ENCODE measurements at regions not wholly inside any gene's neighbourhood (a gene's known extent, or its start where the extent isn't known, plus 50 kb on each side); places are given as distances from the start of the nearest gene placed in this dataset.

DNA sequence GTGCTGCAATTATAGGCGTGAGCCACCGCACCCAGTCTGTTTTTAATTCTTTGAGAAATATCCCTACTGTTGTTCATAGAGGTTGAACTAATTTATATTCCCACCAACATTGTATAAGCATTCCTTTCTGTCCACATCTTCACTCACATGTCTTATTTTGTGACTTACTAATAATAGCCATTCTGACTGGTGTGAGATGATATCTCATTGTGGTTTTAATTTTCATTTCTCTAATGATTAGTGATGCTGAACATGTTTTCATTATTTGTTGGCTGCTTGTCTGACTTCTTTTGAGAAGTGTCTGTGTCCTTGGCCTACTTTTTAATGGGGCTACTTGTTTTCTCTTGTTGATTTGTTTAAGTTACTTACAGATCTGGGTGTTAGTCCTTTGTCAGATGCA is 310.9 kb upstream of the MAOA start:
- TF ChIP-seq EZH2 (IDR thresholded peaks at IDR 0.05) (no peak), FOXP2 (optimal IDR thresholded peaks at IDR 0.05; ENCODE audit: control extremely low read depth, extremely low read length, insufficient read depth) (no peak), POLR2AphosphoS5 (IDR thresholded peaks at IDR 0.05; ENCODE audit: borderline replicate concordance, low read depth, low read length) (no peak)
- H3K9ac ChIP-seq (ENCODE audit: insufficient read length) = no peak overlapping the region
- no peak overlapping the region for H3K4me3 ChIP-seq
- no peaks in the 10 kb centered on the region for H3K36me3 ChIP-seq (ENCODE audit: insufficient read depth, low read length)
- no peak overlapping the region for H3K27ac ChIP-seq
- H3K9me3 ChIP-seq (ENCODE audit: low read depth, low read length) = no peaks in the 10 kb centered on the region
- DNase-seq (ENCODE audit: low read depth, low spot score) = no peak

DNA sequence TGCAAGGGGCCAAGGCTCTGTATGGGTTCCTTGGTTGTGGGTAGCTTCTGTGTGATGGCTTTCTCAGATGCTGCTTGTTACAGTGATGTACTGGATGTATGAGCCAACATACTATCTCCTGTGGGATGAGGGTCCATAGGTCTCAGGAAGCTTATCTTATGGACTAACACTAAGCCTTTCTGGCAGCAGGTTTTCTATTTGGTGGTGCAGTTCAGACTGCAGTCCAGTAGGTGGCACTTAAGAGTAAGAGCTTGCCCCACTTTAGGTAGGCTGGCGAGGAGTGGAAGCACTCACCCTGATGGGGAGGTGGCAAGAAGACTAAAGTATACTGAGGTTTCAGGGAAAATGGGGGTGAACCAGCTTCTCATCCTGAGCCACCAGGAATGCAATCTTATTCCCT is 306.7 kb upstream of the MAOA start:
- Histone ChIP-seq H3K27ac (no peak overlapping the region), H3K36me3 (ENCODE audit: insufficient read depth, low read length) (no peaks in the 10 kb centered on the region), H3K4me3 (no peak overlapping the region), H3K9ac (ENCODE audit: insufficient read length) (no peak overlapping the region), H3K9me3 (ENCODE audit: low read depth, low read length) (no peaks in the 10 kb centered on the region)
- TF ChIP-seq EZH2 (IDR thresholded peaks at IDR 0.05) (no peak), POLR2AphosphoS5 (IDR thresholded peaks at IDR 0.05; ENCODE audit: borderline replicate concordance, low read depth, low read length) (no peak), FOXP2 (optimal IDR thresholded peaks at IDR 0.05; ENCODE audit: control extremely low read depth, extremely low read length, insufficient read depth) (no peak)
- no peak for DNase-seq (ENCODE audit: low read depth, low spot score)

DNA sequence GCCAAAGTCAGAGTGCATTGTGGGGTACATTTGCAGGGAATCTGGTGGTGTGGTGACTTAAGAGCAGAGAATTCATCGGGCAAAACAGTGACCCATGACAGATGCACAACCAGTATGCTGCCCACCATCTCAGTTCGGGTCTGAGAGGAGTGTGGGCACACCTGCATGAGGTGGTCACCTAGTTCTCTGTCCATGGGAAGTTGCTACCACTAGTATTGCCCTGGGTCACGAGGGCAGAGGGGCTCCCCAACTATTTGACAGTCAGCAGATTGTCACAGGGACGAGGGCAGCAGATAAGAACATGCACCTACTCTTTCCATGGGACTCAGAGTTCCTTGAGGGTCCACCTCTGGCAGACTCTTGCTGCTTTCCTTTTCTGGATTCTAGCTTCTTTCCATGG is 305.2 kb upstream of the MAOA start:
- Histone ChIP-seq H3K4me3 (no peak overlapping the region), H3K36me3 (ENCODE audit: insufficient read depth, low read length) (no peaks in the 10 kb centered on the region), H3K27ac (no peak overlapping the region), H3K9ac (ENCODE audit: insufficient read length) (no peak overlapping the region), H3K9me3 (ENCODE audit: low read depth, low read length) (no peaks in the 10 kb centered on the region)
- TF ChIP-seq FOXP2 (optimal IDR thresholded peaks at IDR 0.05; ENCODE audit: control extremely low read depth, extremely low read length, insufficient read depth) = no peak
- TF ChIP-seq EZH2 (IDR thresholded peaks at IDR 0.05) = no peak
- TF ChIP-seq POLR2AphosphoS5 (IDR thresholded peaks at IDR 0.05; ENCODE audit: borderline replicate concordance, low read depth, low read length) = no peak
- no peak for DNase-seq (ENCODE audit: low read depth, low spot score)

DNA sequence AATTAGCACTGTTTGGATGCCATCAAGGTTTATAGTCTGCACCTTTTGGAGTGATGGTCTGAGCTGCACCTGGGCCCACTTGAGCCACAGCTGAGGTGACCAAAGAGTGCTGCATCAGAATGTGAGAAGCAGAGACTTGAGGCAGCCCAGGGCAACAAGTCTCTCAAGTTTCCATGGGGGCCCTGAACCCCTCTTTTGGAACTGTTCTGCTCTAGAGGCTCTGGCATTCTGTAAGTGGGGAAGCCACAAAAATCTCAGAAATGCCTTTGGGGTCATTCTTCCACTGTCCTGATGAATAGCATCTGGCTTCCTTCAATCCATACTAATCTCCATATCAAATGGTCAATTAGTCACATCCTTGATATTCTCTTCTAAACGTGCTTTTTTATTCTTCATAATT is 298.4 kb upstream of the MAOA start:
- no peak overlapping the region for H3K4me3 ChIP-seq
- no peaks in the 10 kb centered on the region for H3K36me3 ChIP-seq (ENCODE audit: insufficient read depth, low read length)
- H3K27ac ChIP-seq = no peak overlapping the region
- H3K9ac ChIP-seq (ENCODE audit: insufficient read length) = no peak overlapping the region
- TF ChIP-seq FOXP2 (optimal IDR thresholded peaks at IDR 0.05; ENCODE audit: control extremely low read depth, extremely low read length, insufficient read depth) (no peak), POLR2AphosphoS5 (IDR thresholded peaks at IDR 0.05; ENCODE audit: borderline replicate concordance, low read depth, low read length) (no peak), EZH2 (IDR thresholded peaks at IDR 0.05) (no peak)
- DNase-seq (ENCODE audit: low read depth, low spot score) = no peak
- H3K9me3 ChIP-seq (ENCODE audit: low read depth, low read length) = no peaks in the 10 kb centered on the region

DNA sequence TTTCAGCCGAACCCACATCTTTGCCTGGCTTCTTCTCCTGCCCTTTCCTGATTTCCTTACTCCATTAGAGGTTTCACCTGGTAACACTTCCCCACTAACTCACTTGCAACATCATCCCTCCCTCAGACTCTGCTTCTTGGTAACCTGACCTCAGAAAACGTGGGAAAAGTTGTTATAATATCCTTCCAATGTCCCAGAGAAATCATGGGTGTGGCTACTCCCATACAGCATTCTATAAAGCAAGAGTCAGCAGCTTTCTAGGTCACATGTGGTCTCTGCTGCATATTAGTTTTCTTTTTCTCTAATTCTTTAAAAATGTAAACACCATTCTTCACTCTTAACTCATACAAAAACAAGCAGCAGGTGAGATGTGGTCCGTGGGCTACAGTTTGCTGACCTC is 283.1 kb upstream of the MAOA start:
- Histone ChIP-seq H3K9me3 (ENCODE audit: low read depth, low read length) (no peaks in the 10 kb centered on the region), H3K4me3 (no peak overlapping the region), H3K9ac (ENCODE audit: insufficient read length) (no peak overlapping the region), H3K36me3 (ENCODE audit: insufficient read depth, low read length) (no peaks in the 10 kb centered on the region), H3K27ac (no peak overlapping the region)
- TF ChIP-seq POLR2AphosphoS5 (IDR thresholded peaks at IDR 0.05; ENCODE audit: borderline replicate concordance, low read depth, low read length) (no peak), EZH2 (IDR thresholded peaks at IDR 0.05) (no peak), FOXP2 (optimal IDR thresholded peaks at IDR 0.05; ENCODE audit: control extremely low read depth, extremely low read length, insufficient read depth) (no peak)
- no peak for DNase-seq (ENCODE audit: low read depth, low spot score)

DNA sequence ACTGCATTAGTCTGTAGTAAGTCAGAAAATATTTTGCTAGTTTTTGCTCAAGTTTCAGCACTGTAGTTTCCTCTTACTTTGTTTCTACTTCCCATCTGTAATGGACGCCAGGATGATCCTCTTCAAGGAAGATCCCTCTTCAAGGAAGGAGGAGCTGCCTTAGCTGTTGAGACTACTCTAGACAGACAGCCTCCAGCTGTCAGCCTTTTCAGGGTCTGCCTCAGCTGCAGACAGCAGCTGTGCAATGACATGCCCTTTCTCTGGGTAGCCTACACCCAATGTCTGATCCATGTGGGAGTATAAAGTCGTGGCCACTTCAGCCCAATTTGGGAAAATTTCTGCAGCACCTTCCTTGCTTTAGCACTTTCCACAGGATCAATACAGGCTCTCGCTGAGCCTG is 281.0 kb upstream of the MAOA start:
- Histone ChIP-seq H3K9me3 (ENCODE audit: low read depth, low read length) (no peaks in the 10 kb centered on the region), H3K36me3 (ENCODE audit: insufficient read depth, low read length) (no peaks in the 10 kb centered on the region), H3K4me3 (no peak overlapping the region), H3K9ac (ENCODE audit: insufficient read length) (no peak overlapping the region), H3K27ac (no peak overlapping the region)
- TF ChIP-seq POLR2AphosphoS5 (IDR thresholded peaks at IDR 0.05; ENCODE audit: borderline replicate concordance, low read depth, low read length) (no peak), FOXP2 (optimal IDR thresholded peaks at IDR 0.05; ENCODE audit: control extremely low read depth, extremely low read length, insufficient read depth) (no peak), EZH2 (IDR thresholded peaks at IDR 0.05) (no peak)
- no peak for DNase-seq (ENCODE audit: low read depth, low spot score)

DNA sequence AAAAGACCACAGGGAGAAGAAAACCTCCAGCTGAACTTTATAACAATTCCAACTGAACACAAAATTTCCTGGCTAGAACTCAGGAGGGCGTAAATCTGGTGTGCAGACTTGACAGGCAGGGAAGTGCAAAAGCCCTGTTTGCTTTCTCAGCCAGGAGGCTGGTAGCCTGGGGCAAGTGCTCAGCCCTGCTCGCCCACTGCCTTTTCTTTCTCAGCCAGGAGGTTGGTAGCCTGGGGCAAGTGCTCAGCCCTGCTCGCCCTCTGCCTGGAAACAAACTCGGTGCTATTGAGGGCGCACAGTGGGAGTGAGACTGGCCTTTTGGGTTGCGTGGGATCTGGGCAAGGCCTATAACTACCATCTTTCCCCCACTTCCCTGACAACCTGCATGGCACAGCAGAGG is 275.4 kb upstream of the MAOA start:
- H3K27ac ChIP-seq = no peak overlapping the region
- no peak for DNase-seq (ENCODE audit: low read depth, low spot score)
- no peaks in the 10 kb centered on the region for H3K9me3 ChIP-seq (ENCODE audit: low read depth, low read length)
- TF ChIP-seq POLR2AphosphoS5 (IDR thresholded peaks at IDR 0.05; ENCODE audit: borderline replicate concordance, low read depth, low read length) (no peak), FOXP2 (optimal IDR thresholded peaks at IDR 0.05; ENCODE audit: control extremely low read depth, extremely low read length, insufficient read depth) (no peak), EZH2 (IDR thresholded peaks at IDR 0.05) (no peak)
- H3K36me3 ChIP-seq (ENCODE audit: insufficient read depth, low read length) = no peaks in the 10 kb centered on the region
- no peak overlapping the region for H3K9ac ChIP-seq (ENCODE audit: insufficient read length)
- H3K4me3 ChIP-seq = no peak overlapping the region

DNA sequence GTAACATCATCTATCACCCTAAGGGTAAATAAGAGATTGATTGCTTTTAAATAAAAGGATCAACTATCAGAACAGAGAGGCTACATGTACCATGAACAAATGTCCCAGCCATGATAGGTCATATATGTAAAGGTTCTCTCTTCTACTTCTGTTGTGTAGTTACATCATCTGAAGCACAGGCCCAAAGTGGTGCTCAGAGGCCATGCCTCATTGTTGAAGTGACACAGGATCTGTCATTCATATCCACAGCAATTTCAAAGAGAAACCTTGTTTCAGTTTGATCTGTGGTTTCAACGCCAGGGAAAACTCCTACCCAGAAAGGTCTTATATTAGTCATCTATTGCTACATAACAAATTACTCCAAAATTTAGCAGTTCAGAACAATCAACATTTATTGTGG is 269.2 kb upstream of the MAOA start:
- Histone ChIP-seq H3K36me3 (ENCODE audit: insufficient read depth, low read length) (no peaks in the 10 kb centered on the region), H3K9ac (ENCODE audit: insufficient read length) (no peak overlapping the region), H3K4me3 (no peak overlapping the region), H3K27ac (no peak overlapping the region), H3K9me3 (ENCODE audit: low read depth, low read length) (no peaks in the 10 kb centered on the region)
- TF ChIP-seq EZH2 (IDR thresholded peaks at IDR 0.05) = no peak
- no peak for TF ChIP-seq FOXP2 (optimal IDR thresholded peaks at IDR 0.05; ENCODE audit: control extremely low read depth, extremely low read length, insufficient read depth)
- TF ChIP-seq POLR2AphosphoS5 (IDR thresholded peaks at IDR 0.05; ENCODE audit: borderline replicate concordance, low read depth, low read length) = no peak
- no peak for DNase-seq (ENCODE audit: low read depth, low spot score)

DNA sequence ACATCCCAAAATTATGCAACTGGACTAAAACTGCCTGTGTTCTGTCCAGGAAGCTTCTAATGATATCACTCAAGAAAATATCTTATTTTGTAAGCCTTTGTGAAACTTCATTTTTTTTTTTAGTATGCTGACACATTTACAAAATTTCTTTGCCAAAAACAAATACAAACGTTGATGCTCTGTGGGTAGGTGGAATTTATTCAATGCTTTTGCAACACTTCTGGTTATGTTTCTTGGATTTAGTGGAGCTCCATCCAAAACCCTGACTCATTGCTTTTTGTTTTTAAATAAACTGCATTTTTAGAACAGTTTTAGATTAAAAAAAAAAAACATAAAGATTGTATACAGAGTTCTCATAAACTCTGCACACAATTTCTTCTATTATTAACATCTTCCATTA is 250.9 kb upstream of the MAOA start:
- H3K4me3 ChIP-seq = no peak overlapping the region
- H3K9ac ChIP-seq (ENCODE audit: insufficient read length) = no peak overlapping the region
- H3K9me3 ChIP-seq (ENCODE audit: low read depth, low read length) = no peaks in the 10 kb centered on the region
- no peak for DNase-seq (ENCODE audit: low read depth, low spot score)
- TF ChIP-seq FOXP2 (optimal IDR thresholded peaks at IDR 0.05; ENCODE audit: control extremely low read depth, extremely low read length, insufficient read depth) (no peak), POLR2AphosphoS5 (IDR thresholded peaks at IDR 0.05; ENCODE audit: borderline replicate concordance, low read depth, low read length) (no peak), EZH2 (IDR thresholded peaks at IDR 0.05) (no peak)
- no peak overlapping the region for H3K27ac ChIP-seq
- no peaks in the 10 kb centered on the region for H3K36me3 ChIP-seq (ENCODE audit: insufficient read depth, low read length)

Measured in SK-N-MC (cell line).